Gastroesophageal sphincter (tissue), 3 donors: ENCODE measurements at regions not wholly inside any gene's neighbourhood (a gene's known extent, or its start where the extent isn't known, plus 50 kb on each side); places are given as distances from the start of the nearest gene placed in this dataset.
"Not testable (repeated sequence)": the region's sequence is repeated elsewhere in the genome, so short reads cannot be mapped to it uniquely, and the experiment has no call there.

ENCODE experiments used
- EP300 ChIP-seq: sonication (generic); formaldehyde crosslinking; IDR thresholded peaks from one replicate; pipeline ENCODE4 v1.6.1; 2017; ENCODE audit warnings: antibody characterized with exemption, mild to moderate bottlenecking
- POLR2A ChIP-seq, 2 donors: fragments of 450-650 bp; IDR thresholded peaks; one replicate each; pipeline ENCODE4 v1.6.1; 2017; ENCODE audit warnings: antibody characterized with exemption in 2 of 2, mild to moderate bottlenecking in 2 of 2, moderate library complexity in 1 of 2
- POLR2AphosphoS5 ChIP-seq: sonication (generic); formaldehyde crosslinking; IDR thresholded peaks from one replicate; pipeline ENCODE4 v1.6.1; 2017; ENCODE audit warnings: antibody characterized with exemption
- TF ChIP-seq, protein P1 (sequence below), 4 experiments: fragments of 200-600 bp in 2 of 4; fragments of 450-650 bp in 2 of 4; sonication (generic) in 1 of 4; IDR thresholded peaks; one replicate each; pipeline ENCODE4 v1.5.1; 2017 to 2019; ENCODE audit warnings: antibody characterized with exemption in 4 of 4, mild to moderate bottlenecking in 2 of 4, moderate library complexity in 2 of 4

GRCh38 chr13:54057416-54057815, 1028.8 kb downstream of the OLFM4 start:
- not testable (repeated sequence) for TF ChIP-seq POLR2A (IDR thresholded peaks at IDR 0.05); POLR2AphosphoS5; EP300
- TF ChIP-seq, protein P1, sequence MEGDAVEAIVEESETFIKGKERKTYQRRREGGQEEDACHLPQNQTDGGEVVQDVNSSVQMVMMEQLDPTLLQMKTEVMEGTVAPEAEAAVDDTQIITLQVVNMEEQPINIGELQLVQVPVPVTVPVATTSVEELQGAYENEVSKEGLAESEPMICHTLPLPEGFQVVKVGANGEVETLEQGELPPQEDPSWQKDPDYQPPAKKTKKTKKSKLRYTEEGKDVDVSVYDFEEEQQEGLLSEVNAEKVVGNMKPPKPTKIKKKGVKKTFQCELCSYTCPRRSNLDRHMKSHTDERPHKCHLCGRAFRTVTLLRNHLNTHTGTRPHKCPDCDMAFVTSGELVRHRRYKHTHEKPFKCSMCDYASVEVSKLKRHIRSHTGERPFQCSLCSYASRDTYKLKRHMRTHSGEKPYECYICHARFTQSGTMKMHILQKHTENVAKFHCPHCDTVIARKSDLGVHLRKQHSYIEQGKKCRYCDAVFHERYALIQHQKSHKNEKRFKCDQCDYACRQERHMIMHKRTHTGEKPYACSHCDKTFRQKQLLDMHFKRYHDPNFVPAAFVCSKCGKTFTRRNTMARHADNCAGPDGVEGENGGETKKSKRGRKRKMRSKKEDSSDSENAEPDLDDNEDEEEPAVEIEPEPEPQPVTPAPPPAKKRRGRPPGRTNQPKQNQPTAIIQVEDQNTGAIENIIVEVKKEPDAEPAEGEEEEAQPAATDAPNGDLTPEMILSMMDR (IDR thresholded peaks at IDR 0.05) = not testable (repeated sequence)
